ENCODE measurements at regions not wholly inside any gene's neighbourhood (a gene's known extent, or its start where the extent isn't known, plus 50 kb on each side); places are given as distances from the start of the nearest gene placed in this dataset.

DNA sequence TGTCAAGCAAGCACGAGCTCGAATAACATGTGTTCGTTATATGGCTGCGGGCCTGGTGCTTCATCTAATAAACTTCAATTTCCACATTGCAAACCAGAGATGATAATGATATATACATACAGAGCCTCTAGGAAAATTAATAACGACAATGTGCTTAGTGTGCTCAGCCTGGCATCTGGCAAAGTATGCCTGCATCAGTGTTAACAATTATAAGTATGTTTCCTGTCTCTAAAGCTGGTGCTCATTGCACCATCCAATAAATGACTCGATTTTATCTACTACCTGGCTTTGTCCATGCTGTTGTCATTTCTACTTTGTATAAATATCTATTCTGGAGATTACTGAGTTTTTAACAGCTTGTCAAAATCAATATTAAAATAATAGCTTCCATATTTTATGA is 1402.6 kb downstream of the MRPL39 start:
- no peak for DNase-seq
- Mint-ChIP-seq H3K9me3 (peaks cover 0 to 4% of the 10 kb centered on the region in 2 donors), H3K4me3 (no peak overlapping the region), H3K36me3 (ENCODE audit: insufficient read depth in 2 of 2) (no peaks in the 10 kb centered on the region), H3K27me3 (ENCODE audit: low read depth) (no peaks in the 10 kb centered on the region), H3K27ac (no peak overlapping the region), H3K4me1 (ENCODE audit: low read depth) (no peaks in the 10 kb centered on the region)
- ATAC-seq (replicated peaks in 1 of 2): no peak

DNA sequence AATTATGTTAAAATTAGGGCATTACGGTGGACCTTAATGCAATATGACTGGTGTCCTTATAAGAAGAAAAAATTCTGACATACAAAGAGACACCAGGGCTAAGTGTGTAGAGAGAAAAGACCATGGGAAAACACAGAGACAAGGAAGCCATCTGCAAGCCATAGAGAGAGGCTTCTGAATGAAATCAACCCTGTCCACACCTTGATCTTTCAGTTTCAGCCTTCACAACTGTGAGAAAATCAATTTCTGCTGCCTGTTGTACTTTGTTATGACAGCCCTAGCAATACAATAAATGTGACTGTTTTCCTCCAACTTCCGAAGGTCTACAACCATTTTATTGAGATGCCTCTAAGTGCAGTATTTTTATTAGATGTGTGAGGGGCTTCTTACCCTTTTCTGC is 1407.2 kb downstream of the MRPL39 start:
- ATAC-seq (replicated peaks in 1 of 2) (no peak), DNase-seq (no peak)
- Mint-ChIP-seq H3K9me3 (no peaks in the 10 kb centered on the region), H3K4me3 (no peak overlapping the region), H3K27me3 (ENCODE audit: low read depth) (no peaks in the 10 kb centered on the region), H3K4me1 (ENCODE audit: low read depth) (no peaks in the 10 kb centered on the region), H3K36me3 (ENCODE audit: insufficient read depth in 2 of 2) (no peaks in the 10 kb centered on the region), H3K27ac (no peak overlapping the region)

DNA sequence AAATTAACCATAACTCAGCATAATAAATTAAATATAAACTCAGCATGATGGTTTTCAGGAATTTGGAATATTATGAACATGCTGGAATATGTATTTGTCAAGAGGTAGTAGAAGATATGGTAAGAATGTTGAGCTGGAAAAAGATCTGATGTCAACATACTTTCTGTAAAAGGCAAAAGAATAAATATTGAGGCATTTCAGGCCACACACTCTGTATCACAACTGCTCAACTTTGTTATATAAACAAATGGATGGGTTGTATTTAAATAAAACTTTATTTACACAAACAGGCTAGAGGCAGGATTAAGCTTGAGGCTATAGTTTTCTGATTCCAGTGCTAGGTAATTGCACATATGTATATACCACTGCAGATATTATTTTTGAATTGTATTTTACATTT is 1409.4 kb downstream of the MRPL39 start:
- no peaks in the 10 kb centered on the region for H3K9me3 Mint-ChIP-seq
- H3K4me1 Mint-ChIP-seq (ENCODE audit: low read depth): no peaks in the 10 kb centered on the region
- ATAC-seq (replicated peaks in 1 of 2) (no peak), DNase-seq (no peak)
- no peaks in the 10 kb centered on the region for H3K27me3 Mint-ChIP-seq (ENCODE audit: low read depth)
- no peaks in the 10 kb centered on the region for H3K36me3 Mint-ChIP-seq (ENCODE audit: insufficient read depth in 2 of 2)
- no peak overlapping the region for H3K27ac Mint-ChIP-seq
- H3K4me3 Mint-ChIP-seq: no peak overlapping the region

DNA sequence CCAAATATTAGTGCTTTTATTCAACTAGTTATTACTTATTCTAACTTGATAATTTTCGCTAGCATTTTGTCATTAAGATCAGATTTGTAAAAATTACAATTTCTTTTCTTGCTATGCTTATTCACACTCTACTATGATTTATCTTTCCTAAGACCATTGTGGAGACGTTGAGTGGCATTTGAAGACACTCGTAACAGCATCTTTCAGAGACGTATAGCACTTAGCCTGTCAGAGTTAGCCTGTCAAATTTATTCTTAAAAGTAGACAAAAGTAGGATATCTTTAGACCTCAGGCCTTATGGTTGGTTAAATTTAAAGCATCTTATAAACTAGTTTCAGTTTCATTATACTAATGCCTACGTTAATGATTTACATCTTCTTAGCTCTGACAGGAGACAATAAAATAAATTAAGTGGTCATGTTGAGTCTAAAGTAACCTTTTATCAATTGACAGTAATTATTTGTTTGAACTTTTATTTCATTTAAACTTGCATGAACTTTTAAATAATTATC is 1410.1 kb downstream of the MRPL39 start:
- H3K4me1 Mint-ChIP-seq (ENCODE audit: low read depth): no peaks in the 10 kb centered on the region
- H3K27me3 Mint-ChIP-seq (ENCODE audit: low read depth): no peaks in the 10 kb centered on the region
- H3K9me3 Mint-ChIP-seq: no peaks in the 10 kb centered on the region
- no peak overlapping the region for H3K27ac Mint-ChIP-seq
- no peaks in the 10 kb centered on the region for H3K36me3 Mint-ChIP-seq (ENCODE audit: insufficient read depth in 2 of 2)
- no peak for ATAC-seq (replicated peaks in 1 of 2)
- no peak for DNase-seq
- H3K4me3 Mint-ChIP-seq: no peak overlapping the region

DNA sequence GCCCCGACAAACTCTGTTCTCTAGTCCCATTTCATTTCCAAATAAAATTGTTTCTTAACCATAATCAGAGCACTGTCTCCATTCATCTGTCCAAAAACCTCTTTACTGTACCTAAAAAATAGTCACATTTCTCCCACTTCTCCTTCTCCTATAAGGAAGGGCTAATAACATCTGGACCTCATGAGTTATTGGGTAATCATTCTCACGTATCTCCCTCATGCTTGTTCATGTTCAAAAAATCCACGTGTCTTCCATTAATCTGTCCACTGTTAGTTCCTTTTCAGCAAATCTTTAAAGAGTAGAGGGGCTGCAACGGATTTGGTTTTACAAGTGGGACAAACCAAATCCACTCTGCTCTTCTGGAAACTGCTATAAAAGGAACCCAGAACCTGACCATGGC is 1418.8 kb downstream of the MRPL39 start:
- DNase-seq: no peak
- Mint-ChIP-seq H3K9me3 (peaks cover 2% of the 10 kb centered on the region in 2 donors), H3K27me3 (ENCODE audit: low read depth) (peaks cover 8% of the 10 kb centered on the region), H3K4me1 (ENCODE audit: low read depth) (no peaks in the 10 kb centered on the region), H3K4me3 (no peak overlapping the region), H3K36me3 (ENCODE audit: insufficient read depth in 2 of 2) (no peaks in the 10 kb centered on the region), H3K27ac (no peak overlapping the region)
- ATAC-seq (replicated peaks in 1 of 2): no peak

DNA sequence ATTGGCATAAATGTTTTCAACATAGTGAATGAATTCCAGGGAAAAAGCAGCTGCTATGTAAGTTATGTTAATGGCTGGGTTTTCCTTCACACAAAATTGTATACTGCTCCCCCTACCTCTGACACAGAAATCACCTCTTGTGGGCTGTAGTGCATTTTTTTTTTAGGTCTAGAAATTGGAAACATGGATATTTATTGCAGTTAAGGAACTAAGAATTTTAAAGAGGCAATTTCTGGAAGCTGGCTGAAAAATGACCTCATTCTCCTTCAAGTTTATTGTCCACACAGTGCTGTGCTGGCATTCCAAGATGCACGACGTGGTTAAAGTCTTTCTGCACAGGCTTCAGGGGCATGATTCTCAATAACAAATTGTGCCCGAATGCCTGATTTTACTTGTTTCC is 1424.2 kb downstream of the MRPL39 start:
- H3K36me3 Mint-ChIP-seq (ENCODE audit: insufficient read depth in 2 of 2): peaks cover 3 to 4% of the 10 kb centered on the region in 2 donors
- no peaks in the 10 kb centered on the region for H3K4me1 Mint-ChIP-seq (ENCODE audit: low read depth)
- H3K4me3 Mint-ChIP-seq: no peak overlapping the region
- H3K27ac Mint-ChIP-seq: no peak overlapping the region
- H3K27me3 Mint-ChIP-seq (ENCODE audit: low read depth): peaks cover under 1% of the 10 kb centered on the region
- no peak for DNase-seq
- ATAC-seq (replicated peaks in 1 of 2): no peak
- H3K9me3 Mint-ChIP-seq: peaks cover 4 to 6% of the 10 kb centered on the region in 2 donors

DNA sequence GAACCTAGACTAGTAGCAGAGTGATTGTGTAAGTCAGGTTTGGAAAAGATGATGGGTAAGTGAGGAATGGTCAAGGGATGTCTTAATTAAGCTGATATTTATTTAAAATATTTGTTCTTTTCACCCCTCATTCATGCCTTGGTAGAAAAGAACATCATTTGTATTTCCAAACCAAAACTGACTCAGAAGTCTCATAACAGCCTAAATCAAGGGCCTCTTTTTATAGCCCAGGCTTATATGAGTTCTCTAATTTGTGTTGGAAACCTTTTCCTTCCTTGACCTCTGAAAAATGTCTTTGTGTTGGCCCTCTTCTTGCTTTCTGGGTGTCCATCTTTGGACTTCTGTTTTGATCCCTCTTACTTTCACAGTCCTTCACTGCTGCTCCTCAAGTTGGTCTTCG is 1428.2 kb downstream of the MRPL39 start:
- peaks cover 3 to 4% of the 10 kb centered on the region in 2 donors for H3K36me3 Mint-ChIP-seq (ENCODE audit: insufficient read depth in 2 of 2)
- H3K4me1 Mint-ChIP-seq (ENCODE audit: low read depth): no peaks in the 10 kb centered on the region
- peaks cover 8% of the 10 kb centered on the region in 2 donors for H3K9me3 Mint-ChIP-seq
- no peak overlapping the region for H3K27ac Mint-ChIP-seq
- H3K27me3 Mint-ChIP-seq (ENCODE audit: low read depth): no peaks in the 10 kb centered on the region
- ATAC-seq (replicated peaks in 1 of 2) (no peak), DNase-seq (no peak)
- H3K4me3 Mint-ChIP-seq: no peak overlapping the region

DNA sequence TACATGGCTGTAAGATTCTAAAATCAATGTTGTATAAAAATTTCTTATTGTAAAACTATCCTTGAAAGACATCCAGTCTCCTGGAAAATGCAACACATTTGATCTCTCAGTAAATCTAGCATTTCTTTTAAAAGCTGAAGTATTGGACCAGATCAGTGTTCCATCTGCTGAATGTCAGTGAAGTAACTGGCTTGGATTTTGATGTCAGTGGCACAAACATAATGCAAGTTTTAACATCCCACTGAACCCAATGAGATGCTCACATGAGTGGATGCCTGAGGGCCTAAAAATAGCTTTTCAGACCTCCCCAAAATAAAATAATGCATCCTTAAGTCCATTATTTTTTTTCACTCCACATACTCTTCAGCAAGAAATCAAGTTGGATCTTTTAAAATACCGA is 1432.2 kb downstream of the MRPL39 start:
- Mint-ChIP-seq H3K27me3 (ENCODE audit: low read depth) (no peaks in the 10 kb centered on the region), H3K4me3 (no peak overlapping the region), H3K4me1 (ENCODE audit: low read depth) (no peaks in the 10 kb centered on the region), H3K27ac (no peak overlapping the region), H3K9me3 (peaks cover 6 to 8% of the 10 kb centered on the region in 2 donors), H3K36me3 (ENCODE audit: insufficient read depth in 2 of 2) (peaks cover 0 to 2% of the 10 kb centered on the region in 2 donors)
- no peak for DNase-seq
- no peak for ATAC-seq (replicated peaks in 1 of 2)

DNA sequence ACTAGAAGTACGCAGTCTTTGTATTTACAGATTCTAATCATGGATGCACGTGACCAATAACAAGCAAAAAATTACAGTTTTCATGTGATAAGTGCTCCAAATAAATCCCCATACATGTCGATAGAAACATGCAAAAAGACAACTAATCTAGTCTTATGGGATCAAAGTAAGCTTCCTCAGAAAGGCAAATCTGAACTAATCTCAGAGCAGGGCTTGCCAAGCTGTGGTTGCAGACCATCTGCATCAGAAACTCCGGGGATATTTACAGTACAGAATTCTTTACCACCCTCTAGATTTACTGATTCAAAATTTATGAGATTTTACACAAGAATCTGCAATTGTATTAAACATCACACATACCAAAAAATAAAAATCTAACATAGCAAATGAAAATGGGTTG is 1435.5 kb downstream of the MRPL39 start:
- ATAC-seq (replicated peaks in 1 of 2) (no peak), DNase-seq (no peak)
- Mint-ChIP-seq H3K27me3 (ENCODE audit: low read depth) (no peaks in the 10 kb centered on the region), H3K27ac (no peak overlapping the region), H3K4me1 (ENCODE audit: low read depth) (no peaks in the 10 kb centered on the region), H3K4me3 (no peak overlapping the region), H3K36me3 (ENCODE audit: insufficient read depth in 2 of 2) (no peaks in the 10 kb centered on the region), H3K9me3 (peaks cover 2 to 3% of the 10 kb centered on the region in 2 donors)

DNA sequence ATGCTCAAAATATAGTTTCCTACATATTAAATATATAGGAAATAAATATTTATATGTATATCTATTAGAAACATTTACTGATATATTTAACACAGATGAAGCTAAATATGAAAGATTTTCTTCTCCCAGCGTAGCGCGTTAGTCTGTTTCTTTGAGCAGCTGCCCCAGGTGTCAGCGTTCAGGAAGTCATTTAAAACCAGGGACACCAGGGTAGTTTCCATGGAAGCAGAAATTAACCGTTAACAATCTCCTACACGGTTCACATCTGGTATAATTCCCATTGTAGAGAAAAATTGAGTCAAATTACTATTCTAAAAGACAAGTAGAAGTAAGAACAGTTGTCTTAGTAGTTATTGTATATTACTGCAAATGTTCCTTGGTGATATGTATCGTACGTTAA is 1443.7 kb downstream of the MRPL39 start:
- no peak overlapping the region for H3K27ac Mint-ChIP-seq
- H3K36me3 Mint-ChIP-seq (ENCODE audit: insufficient read depth in 2 of 2): no peaks in the 10 kb centered on the region
- ATAC-seq (replicated peaks in 1 of 2) (no peak), DNase-seq (no peak)
- H3K9me3 Mint-ChIP-seq: no peaks in the 10 kb centered on the region
- H3K4me3 Mint-ChIP-seq: no peak overlapping the region
- no peaks in the 10 kb centered on the region for H3K27me3 Mint-ChIP-seq (ENCODE audit: low read depth)
- no peaks in the 10 kb centered on the region for H3K4me1 Mint-ChIP-seq (ENCODE audit: low read depth)

DNA sequence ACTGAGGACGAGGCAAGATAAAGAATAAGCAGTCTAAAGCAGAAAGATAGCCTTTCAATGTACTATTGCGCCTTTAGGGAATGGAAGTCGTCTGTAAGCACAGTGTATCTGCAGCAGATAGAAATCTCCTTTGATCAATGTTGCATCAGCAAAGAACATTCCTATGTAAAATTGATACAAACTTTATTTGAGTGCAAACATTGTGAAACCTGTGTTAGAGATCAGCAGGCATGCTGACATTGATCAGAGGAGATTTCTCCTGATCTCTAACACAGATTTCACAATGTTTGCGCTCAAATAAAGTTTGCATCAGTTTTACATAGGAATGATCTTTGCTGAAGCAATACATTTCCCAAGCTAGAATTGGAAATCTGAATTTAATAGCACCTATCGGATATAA is 1446.8 kb downstream of the MRPL39 start:
- H3K4me3 Mint-ChIP-seq: no peak overlapping the region
- no peaks in the 10 kb centered on the region for H3K36me3 Mint-ChIP-seq (ENCODE audit: insufficient read depth in 2 of 2)
- H3K27ac Mint-ChIP-seq: no peak overlapping the region
- ATAC-seq (replicated peaks in 1 of 2) (no peak), DNase-seq (no peak)
- H3K9me3 Mint-ChIP-seq: no peaks in the 10 kb centered on the region
- no peaks in the 10 kb centered on the region for H3K27me3 Mint-ChIP-seq (ENCODE audit: low read depth)
- H3K4me1 Mint-ChIP-seq (ENCODE audit: low read depth): no peaks in the 10 kb centered on the region

DNA sequence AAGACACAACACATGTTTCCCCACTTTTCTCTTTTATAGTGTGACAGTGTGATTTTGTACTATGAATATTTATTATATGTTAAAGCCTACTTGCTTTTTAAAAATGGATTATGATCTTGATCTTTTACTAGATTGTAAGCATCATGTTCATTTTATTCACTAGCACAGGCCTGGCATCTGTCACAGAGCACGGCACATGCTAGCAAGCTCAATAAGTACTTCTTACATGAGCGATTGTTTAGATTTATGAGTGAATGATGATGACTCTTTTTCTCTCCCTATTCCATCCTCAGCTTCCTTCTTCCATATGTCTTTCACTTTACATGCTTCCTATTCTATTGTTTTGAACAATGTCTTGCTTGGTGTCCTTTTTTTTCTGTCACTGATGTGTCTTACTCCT is 1454.1 kb downstream of the MRPL39 start:
- no peak overlapping the region for H3K27ac Mint-ChIP-seq
- ATAC-seq (replicated peaks in 1 of 2) (no peak), DNase-seq (no peak)
- H3K27me3 Mint-ChIP-seq (ENCODE audit: low read depth): no peaks in the 10 kb centered on the region
- H3K4me1 Mint-ChIP-seq (ENCODE audit: low read depth): no peaks in the 10 kb centered on the region
- no peaks in the 10 kb centered on the region for H3K9me3 Mint-ChIP-seq
- H3K4me3 Mint-ChIP-seq: no peak overlapping the region
- no peaks in the 10 kb centered on the region for H3K36me3 Mint-ChIP-seq (ENCODE audit: insufficient read depth in 2 of 2)

DNA sequence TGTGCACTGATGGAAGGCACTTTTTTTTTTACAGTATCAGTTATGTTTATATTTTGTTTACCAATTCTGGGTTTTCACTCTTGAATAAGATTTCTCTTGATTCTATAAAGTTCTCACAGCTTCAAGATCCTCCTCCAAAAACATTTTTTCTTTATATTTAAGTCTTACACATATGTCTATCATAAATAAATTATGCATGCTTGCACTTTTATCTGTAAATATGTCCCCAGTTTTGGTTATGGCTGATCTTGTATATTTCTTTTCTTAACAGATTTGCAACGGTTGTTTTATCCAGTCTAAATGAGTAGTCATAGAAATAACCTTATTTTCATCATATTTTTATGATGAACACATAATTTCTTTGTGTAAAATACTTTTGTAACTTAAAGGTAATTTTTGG is 1456.5 kb downstream of the MRPL39 start:
- Mint-ChIP-seq H3K27me3 (ENCODE audit: low read depth) (no peaks in the 10 kb centered on the region), H3K4me1 (ENCODE audit: low read depth) (no peaks in the 10 kb centered on the region)
- no peak for ATAC-seq (replicated peaks in 1 of 2)

DNA sequence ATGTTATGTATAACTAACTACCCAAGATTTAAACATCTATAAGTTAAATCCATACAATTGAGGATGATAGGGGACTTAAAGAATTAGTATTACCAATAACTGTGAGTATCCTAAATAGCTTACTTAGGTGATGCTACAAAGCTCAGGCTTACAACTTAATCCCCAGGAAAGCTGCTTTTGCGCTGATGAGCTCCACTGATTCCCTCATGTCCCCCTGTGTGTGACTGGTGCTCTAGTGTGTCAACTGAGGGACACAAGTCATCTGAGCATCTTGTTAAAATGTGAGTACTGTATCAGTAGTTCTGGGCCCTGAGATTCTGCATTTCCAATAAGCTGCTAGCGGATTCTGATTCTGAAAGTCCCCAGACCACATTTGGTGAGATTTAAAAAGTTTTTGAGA is 1458.8 kb downstream of the MRPL39 start:
- H3K27me3 Mint-ChIP-seq (ENCODE audit: low read depth): no peaks in the 10 kb centered on the region
- no peak overlapping the region for H3K27ac Mint-ChIP-seq
- H3K4me1 Mint-ChIP-seq (ENCODE audit: low read depth): no peaks in the 10 kb centered on the region
- no peaks in the 10 kb centered on the region for H3K36me3 Mint-ChIP-seq (ENCODE audit: insufficient read depth in 2 of 2)
- H3K4me3 Mint-ChIP-seq: no peak overlapping the region
- DNase-seq (no peak), ATAC-seq (replicated peaks in 1 of 2) (no peak)
- H3K9me3 Mint-ChIP-seq: no peaks in the 10 kb centered on the region

More for the DNA sequence above, 1456.5 kb downstream of the MRPL39 start:
- Mint-ChIP-seq H3K9me3 (no peaks in the 10 kb centered on the region), H3K36me3 (ENCODE audit: insufficient read depth in 2 of 2) (no peaks in the 10 kb centered on the region), H3K4me3 (no peak overlapping the region), H3K27ac (no peak overlapping the region)
- DNase-seq: no peak

All from activated T-cell treated with anti-CD3 and anti-CD28 coated beads, Interleukin-2, amount 50 U/mL, for 72 hours (primary cell).